Smooth muscle cell (in vitro differentiated cells): ENCODE measurements at regions not wholly inside any gene's neighbourhood (a gene's known extent, or its start where the extent isn't known, plus 50 kb on each side); places are given as distances from the start of the nearest gene placed in this dataset.
"Not testable (repeated sequence)": the region's sequence is repeated elsewhere in the genome, so short reads cannot be mapped to it uniquely, and the experiment has no call there.

Experiments used
- DNase-seq: peaks from one replicate; lab custom pipeline; 2025; ENCODE audit not compliant: unreplicated experiment; lab: John Stamatoyannopoulos, UW
- H2AFZ ChIP-seq: fragments of 200-600 bp; sonication (generic); 2 replicates; pipeline ENCODE4 v1.6.0; 2016; ENCODE audit warnings: antibody characterized with exemption, low read depth, mild to moderate bottlenecking
- H3F3A ChIP-seq: fragments of 200-600 bp; sonication (generic); 2 replicates; pipeline ENCODE4 v1.6.0; 2017; ENCODE audit warnings: antibody characterized with exemption, low read depth
- H3K27ac ChIP-seq: fragments of 200-600 bp; sonication (generic); 2 replicates; pipeline ENCODE4 v1.5.1; 2016; ENCODE audit warnings: low read depth, mild to moderate bottlenecking
- H3K27me3 ChIP-seq: fragments of 200-600 bp; sonication (generic); 2 replicates; pipeline ENCODE4 v1.6.1; 2016; ENCODE audit warnings: low read depth, mild to moderate bottlenecking
- H3K36me3 ChIP-seq: fragments of 200-600 bp; sonication (generic); 2 replicates; pipeline ENCODE4 v1.5.1; 2016; ENCODE audit warnings: low read depth
- H3K4me1 ChIP-seq: fragments of 200-600 bp; sonication (generic); 2 replicates; pipeline ENCODE4 v1.5.1; 2016; ENCODE audit warnings: low read depth
- H3K4me2 ChIP-seq: fragments of 200-600 bp; sonication (generic); 2 replicates; pipeline ENCODE4 v1.6.0; 2016; ENCODE audit warnings: mild to moderate bottlenecking
- H3K4me3 ChIP-seq: fragments of 200-600 bp; sonication (generic); 2 replicates; pipeline ENCODE4 v1.5.1; 2016; ENCODE audit warnings: mild to moderate bottlenecking
- H3K79me2 ChIP-seq: fragments of 200-600 bp; sonication (generic); 2 replicates; pipeline ENCODE4 v1.6.0; 2016; ENCODE audit warnings: low read depth, mild to moderate bottlenecking
- H3K9ac ChIP-seq: fragments of 200-600 bp; sonication (generic); 2 replicates; pipeline ENCODE4 v1.6.0; 2016; ENCODE audit warnings: low read depth
- H3K9me3 ChIP-seq: fragments of 200-600 bp; sonication (generic); replicated peaks from 2 replicates; pipeline ENCODE4 v1.5.1; 2016; ENCODE audit warnings: low read depth
- H4K20me1 ChIP-seq: fragments of 200-600 bp; sonication (generic); 2 replicates; pipeline ENCODE4 v1.6.0; 2016; ENCODE audit warnings: low read depth
- WGBS: methylation state at CpG from one replicate; pipeline ENCODE4 v1.1.7; 2016; ENCODE audit warnings: low lambda C conversion rate; 5-methylcytosine and 5-hydroxymethylcytosine counted together
- TF ChIP-seq, protein P1 (sequence below): fragments of 200-600 bp; sonication (generic); IDR thresholded peaks from 2 replicates; pipeline ENCODE4 v1.5.1; 2017; ENCODE audit warnings: borderline replicate concordance, mild to moderate bottlenecking, antibody characterized with exemption; ENCODE audit not compliant: insufficient read depth, poor library complexity, severe bottlenecking

DNA sequence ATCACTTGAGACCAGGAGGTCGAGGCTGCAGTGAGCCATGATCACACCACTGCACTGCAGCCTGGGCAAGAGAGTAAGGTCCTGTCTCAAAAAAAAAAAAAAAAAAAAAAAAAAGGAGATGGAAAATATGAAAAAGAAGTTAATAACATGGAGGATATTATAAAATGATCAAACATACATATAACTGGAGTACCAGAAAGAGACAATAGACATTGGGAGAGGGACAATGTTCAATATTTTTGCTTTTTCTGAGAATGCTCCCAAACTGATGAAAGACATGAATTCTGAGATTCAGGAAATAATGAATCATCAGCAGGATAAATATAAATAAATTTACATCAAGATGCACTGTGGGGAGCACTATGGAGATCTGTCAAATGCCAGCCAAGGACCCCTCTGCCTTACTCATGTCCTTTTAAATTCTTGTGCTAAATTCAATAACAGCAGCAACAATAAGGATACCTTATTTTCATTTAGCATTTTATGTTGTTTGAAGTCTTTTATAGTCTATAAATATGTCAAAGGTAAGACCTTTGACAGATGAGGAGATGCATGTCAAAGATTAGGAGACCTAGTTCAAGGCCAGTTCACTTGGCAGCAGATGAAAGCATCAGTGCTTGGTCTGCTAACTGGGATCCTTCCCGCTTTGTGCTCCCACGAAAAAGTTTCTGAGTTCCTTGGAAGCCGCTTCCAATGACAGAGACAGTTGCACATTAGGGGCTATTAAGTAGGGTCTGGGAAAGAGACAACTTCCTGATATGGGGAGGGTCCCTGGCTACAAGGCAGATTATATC is 97.7 kb downstream of the TLR5 start:
- Histone ChIP-seq H3K4me3 (no peak overlapping the region), H3K27me3 (no peaks in the 10 kb centered on the region), H2AFZ (no peak overlapping the region), H3K36me3 (no peaks in the 10 kb centered on the region), H3K27ac (no peak overlapping the region), H3K4me2 (no peak overlapping the region), H3K4me1 (no peaks in the 10 kb centered on the region), H4K20me1 (no peaks in the 10 kb centered on the region), H3K9me3 (no peaks in the 10 kb centered on the region), H3F3A (no peaks in the 10 kb centered on the region), H3K9ac (no peak overlapping the region), H3K79me2 (no peaks in the 10 kb centered on the region)
- DNase-seq, result no peak
- 69% methylated on average over 4 of the region's 4 CpGs for WGBS
- TF ChIP-seq, protein P1, sequence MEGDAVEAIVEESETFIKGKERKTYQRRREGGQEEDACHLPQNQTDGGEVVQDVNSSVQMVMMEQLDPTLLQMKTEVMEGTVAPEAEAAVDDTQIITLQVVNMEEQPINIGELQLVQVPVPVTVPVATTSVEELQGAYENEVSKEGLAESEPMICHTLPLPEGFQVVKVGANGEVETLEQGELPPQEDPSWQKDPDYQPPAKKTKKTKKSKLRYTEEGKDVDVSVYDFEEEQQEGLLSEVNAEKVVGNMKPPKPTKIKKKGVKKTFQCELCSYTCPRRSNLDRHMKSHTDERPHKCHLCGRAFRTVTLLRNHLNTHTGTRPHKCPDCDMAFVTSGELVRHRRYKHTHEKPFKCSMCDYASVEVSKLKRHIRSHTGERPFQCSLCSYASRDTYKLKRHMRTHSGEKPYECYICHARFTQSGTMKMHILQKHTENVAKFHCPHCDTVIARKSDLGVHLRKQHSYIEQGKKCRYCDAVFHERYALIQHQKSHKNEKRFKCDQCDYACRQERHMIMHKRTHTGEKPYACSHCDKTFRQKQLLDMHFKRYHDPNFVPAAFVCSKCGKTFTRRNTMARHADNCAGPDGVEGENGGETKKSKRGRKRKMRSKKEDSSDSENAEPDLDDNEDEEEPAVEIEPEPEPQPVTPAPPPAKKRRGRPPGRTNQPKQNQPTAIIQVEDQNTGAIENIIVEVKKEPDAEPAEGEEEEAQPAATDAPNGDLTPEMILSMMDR, result no peak

DNA sequence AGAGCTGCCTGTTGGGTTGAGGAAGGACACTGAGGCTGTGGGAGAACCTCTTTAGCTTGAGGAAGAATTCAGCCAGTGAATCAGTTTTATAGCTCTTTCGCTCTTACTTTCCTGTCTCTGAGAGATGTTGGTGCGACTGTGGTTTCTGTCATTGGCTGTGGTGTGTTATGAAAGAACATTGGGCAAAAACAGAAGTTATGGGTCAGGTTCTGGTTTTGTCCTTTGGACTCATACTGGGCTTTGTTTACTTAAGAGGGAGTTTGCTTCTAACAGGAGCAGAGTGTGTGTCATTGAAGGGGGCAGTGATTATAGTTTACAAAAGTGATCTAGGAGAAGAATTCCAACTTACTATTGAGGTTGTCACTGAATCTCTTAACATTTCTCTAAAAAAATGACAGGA is 97.0 kb downstream of the TLR5 start:
- Histone ChIP-seq H3F3A (no peaks in the 10 kb centered on the region), H3K4me1 (no peaks in the 10 kb centered on the region), H2AFZ (no peak overlapping the region), H3K36me3 (no peaks in the 10 kb centered on the region), H3K9me3 (no peaks in the 10 kb centered on the region), H3K79me2 (no peaks in the 10 kb centered on the region), H3K9ac (no peak overlapping the region), H4K20me1 (no peaks in the 10 kb centered on the region), H3K27me3 (no peaks in the 10 kb centered on the region), H3K4me3 (no peak overlapping the region), H3K4me2 (no peak overlapping the region), H3K27ac (no peak overlapping the region)
- TF ChIP-seq, protein P1, result no peak
- WGBS, result 98% methylated on average over 2 of the region's 2 CpGs
- DNase-seq, result no peak

- H3K4me3 ChIP-seq, H3K27me3 ChIP-seq, H3K9me3 ChIP-seq, H2AFZ ChIP-seq, H3F3A ChIP-seq, H4K20me1 ChIP-seq, DNase-seq, H3K9ac ChIP-seq, H3K27ac ChIP-seq, H3K36me3 ChIP-seq, H3K4me2 ChIP-seq, H3K4me1 ChIP-seq, H3K79me2 ChIP-seq: not testable (repeated sequence)
- WGBS, result 96% methylated on average over 8 of the region's 8 CpGs
Observed at GRCh38 chr1:223046463-223046862, 96.6 kb downstream of the TLR5 start.

DNA sequence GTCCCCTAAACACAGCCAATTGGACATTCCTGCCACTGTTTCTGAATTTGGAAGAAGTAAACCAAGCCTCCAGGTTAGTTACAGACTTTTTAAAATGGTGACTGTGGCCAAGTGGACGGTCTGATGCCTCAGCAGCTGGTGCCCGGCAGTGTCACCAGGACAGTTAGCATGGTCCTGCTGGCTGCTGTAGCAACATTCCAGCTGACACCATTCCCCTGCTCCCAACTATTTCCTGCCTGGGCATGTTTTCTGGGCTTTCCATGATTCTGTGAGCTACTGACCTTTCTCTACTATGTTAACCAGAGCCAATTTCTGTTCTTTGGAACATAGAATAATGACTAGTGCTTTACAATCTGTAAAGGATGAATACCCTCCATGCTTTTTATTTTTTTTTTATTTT is 95.0 kb downstream of the TLR5 start:
- WGBS, result 83% methylated on average over 2 of the region's 2 CpGs

More for the DNA sequence above, 95.0 kb downstream of the TLR5 start:
- H3K4me1 ChIP-seq, result no peaks in the 10 kb centered on the region
- no peaks in the 10 kb centered on the region for H3K79me2 ChIP-seq
- no peak overlapping the region for H3K4me3 ChIP-seq
- H3K4me2 ChIP-seq, result no peak overlapping the region
- no peaks in the 10 kb centered on the region for H3K9me3 ChIP-seq
- no peak overlapping the region for H3K27ac ChIP-seq
- no peak for DNase-seq
- TF ChIP-seq, protein P1, result no peak
- H2AFZ ChIP-seq, result no peak overlapping the region
- H3F3A ChIP-seq, result no peaks in the 10 kb centered on the region
- H3K36me3 ChIP-seq, result no peaks in the 10 kb centered on the region
- H3K27me3 ChIP-seq, result no peaks in the 10 kb centered on the region
- H4K20me1 ChIP-seq, result no peaks in the 10 kb centered on the region
- H3K9ac ChIP-seq, result no peak overlapping the region
